ENCODE measurements at regions not wholly inside any gene's neighbourhood (a gene's known extent, or its start where the extent isn't known, plus 50 kb on each side); places are given as distances from the start of the nearest gene placed in this dataset.
"Not testable (repeated sequence)": the region's sequence is repeated elsewhere in the genome, so short reads cannot be mapped to it uniquely, and the experiment has no call there.

GRCh38 chr4:124938836-124939235 lies 226.3 kb upstream of the ANKRD50 start:
- DNase-seq: no peak

GRCh38 chr4:124937993-124938392 lies 225.5 kb upstream of the ANKRD50 start:
- DNase-seq: no peak

GRCh38 chr4:124936427-124936826 lies 223.9 kb upstream of the ANKRD50 start:
- DNase-seq: no peak

GRCh38 chr4:124934916-124935315 lies 222.4 kb upstream of the ANKRD50 start:
- DNase-seq: no peak

GRCh38 chr4:124933521-124933920 lies 221.0 kb upstream of the ANKRD50 start:
- no peak for DNase-seq

GRCh38 chr4:124932447-124932846 lies 219.9 kb upstream of the ANKRD50 start:
- no peak for DNase-seq

- no peak for DNase-seq
Measured at GRCh38 chr4:124931050-124931449, 218.5 kb upstream of the ANKRD50 start.

- not testable (repeated sequence) for DNase-seq
Measured at GRCh38 chr4:124922748-124923147, 210.2 kb upstream of the ANKRD50 start.

- no peak for DNase-seq
Measured at GRCh38 chr4:124918559-124919122, 206.1 kb upstream of the ANKRD50 start.

- DNase-seq: no peak
Measured at GRCh38 chr4:124915073-124915472, 202.5 kb upstream of the ANKRD50 start.

GRCh38 chr4:124913237-124913636 lies 200.7 kb upstream of the ANKRD50 start:
- DNase-seq: no peak

- no peak for DNase-seq
Measured at GRCh38 chr4:124910327-124910726, 197.8 kb upstream of the ANKRD50 start.

- no peak for DNase-seq
Measured at GRCh38 chr4:124907881-124908280, 195.3 kb upstream of the ANKRD50 start.

GRCh38 chr4:124905441-124905840 lies 192.9 kb upstream of the ANKRD50 start:
- no peak for DNase-seq

GRCh38 chr4:124904723-124905388 lies 192.3 kb upstream of the ANKRD50 start:
- no peak for DNase-seq

- no peak for DNase-seq
Measured at GRCh38 chr4:124903995-124904722, 191.6 kb upstream of the ANKRD50 start.

- DNase-seq: no peak
Measured at GRCh38 chr4:124902001-124902515, 189.5 kb upstream of the ANKRD50 start.

- no peak for DNase-seq
Measured at GRCh38 chr4:124899997-124900396, 187.5 kb upstream of the ANKRD50 start.

GRCh38 chr4:124890522-124890921 lies 178.0 kb upstream of the ANKRD50 start:
- DNase-seq: no peak

- DNase-seq: no peak
Measured at GRCh38 chr4:124887739-124888138, 175.2 kb upstream of the ANKRD50 start.

GRCh38 chr4:124884316-124884715 lies 171.8 kb upstream of the ANKRD50 start:
- DNase-seq: no peak

- no peak for DNase-seq
Measured at GRCh38 chr4:124883632-124884031, 171.1 kb upstream of the ANKRD50 start.

- no peak for DNase-seq
Measured at GRCh38 chr4:124879195-124879594, 166.7 kb upstream of the ANKRD50 start.

- no peak for DNase-seq
Measured at GRCh38 chr4:124874172-124874450, 161.6 kb upstream of the ANKRD50 start.

Data from MV-4-11 (cell line).